ENCODE measurements at regions not wholly inside any gene's neighbourhood (a gene's known extent, or its start where the extent isn't known, plus 50 kb on each side); places are given as distances from the start of the nearest gene placed in this dataset.

DNA sequence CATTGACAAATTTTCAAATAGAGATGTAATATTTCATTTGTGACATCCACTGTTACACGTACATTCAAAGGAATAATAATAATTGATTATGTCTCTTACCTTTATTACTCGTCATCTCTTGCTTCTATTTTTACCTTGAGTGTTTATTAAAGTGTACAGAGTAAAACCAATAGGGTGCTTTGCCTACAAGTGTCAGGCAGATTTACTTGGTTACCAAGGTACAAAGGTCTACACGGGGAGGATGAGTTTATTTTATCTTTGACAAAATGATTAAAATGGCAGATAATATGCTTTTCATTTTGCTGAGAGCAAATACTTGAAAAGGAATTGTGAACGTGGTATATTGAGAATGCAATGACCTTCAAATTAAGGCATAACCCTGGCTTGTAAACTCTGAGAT lies 137.8 kb upstream of the SOX5 start:
- Histone ChIP-seq H3K4me3 (ENCODE audit: low read length) (no peak overlapping the region), H4K20me1 (ENCODE audit: low read length) (no peaks in the 10 kb centered on the region), H3K9ac (ENCODE audit: low read length) (no peak overlapping the region), H3K36me3 (ENCODE audit: low read depth, low read length) (no peaks in the 10 kb centered on the region), H3F3A (ENCODE audit: low read length, unreplicated experiment) (no peaks in the 10 kb centered on the region), H3K9me3 (ENCODE audit: low read length) (no peaks in the 10 kb centered on the region), H2AFZ (ENCODE audit: low read length) (no peak overlapping the region), H3K79me2 (ENCODE audit: low read length) (no peaks in the 10 kb centered on the region), H3K27ac (ENCODE audit: low read length) (no peak overlapping the region), H3K27me3 (ENCODE audit: low read length) (peaks cover 7% of the 10 kb centered on the region), H3K4me1 (ENCODE audit: insufficient read depth, low read length) (no peaks in the 10 kb centered on the region), H3K4me2 (ENCODE audit: low read length) (no peak overlapping the region), H3K9me2 (replicated peaks; ENCODE audit: low read length) (no peaks in the 10 kb centered on the region)
- ATAC-seq (no peak), DNase-seq (no peak)
- TF ChIP-seq, protein P1, sequence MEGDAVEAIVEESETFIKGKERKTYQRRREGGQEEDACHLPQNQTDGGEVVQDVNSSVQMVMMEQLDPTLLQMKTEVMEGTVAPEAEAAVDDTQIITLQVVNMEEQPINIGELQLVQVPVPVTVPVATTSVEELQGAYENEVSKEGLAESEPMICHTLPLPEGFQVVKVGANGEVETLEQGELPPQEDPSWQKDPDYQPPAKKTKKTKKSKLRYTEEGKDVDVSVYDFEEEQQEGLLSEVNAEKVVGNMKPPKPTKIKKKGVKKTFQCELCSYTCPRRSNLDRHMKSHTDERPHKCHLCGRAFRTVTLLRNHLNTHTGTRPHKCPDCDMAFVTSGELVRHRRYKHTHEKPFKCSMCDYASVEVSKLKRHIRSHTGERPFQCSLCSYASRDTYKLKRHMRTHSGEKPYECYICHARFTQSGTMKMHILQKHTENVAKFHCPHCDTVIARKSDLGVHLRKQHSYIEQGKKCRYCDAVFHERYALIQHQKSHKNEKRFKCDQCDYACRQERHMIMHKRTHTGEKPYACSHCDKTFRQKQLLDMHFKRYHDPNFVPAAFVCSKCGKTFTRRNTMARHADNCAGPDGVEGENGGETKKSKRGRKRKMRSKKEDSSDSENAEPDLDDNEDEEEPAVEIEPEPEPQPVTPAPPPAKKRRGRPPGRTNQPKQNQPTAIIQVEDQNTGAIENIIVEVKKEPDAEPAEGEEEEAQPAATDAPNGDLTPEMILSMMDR (conservative IDR thresholded peaks at IDR 0.05; ENCODE audit: low read depth, low read length) = no peak
- TF ChIP-seq EZH2 (IDR thresholded peaks at IDR 0.05; ENCODE audit: low read length, unreplicated experiment) = no peak
- no peak for TF ChIP-seq EZH2phosphoT487 (IDR thresholded peaks at IDR 0.05; ENCODE audit: borderline replicate concordance, low read length)
- no TSS peak for BruUV-seq (replicated peaks)
- CTCF ChIA-PET = no interaction called here
- POLR2A ChIA-PET (ENCODE audit: unreplicated experiment) = no interaction called here
- intact Hi-C loops (cut with micrococcal nuclease) = no loop called here

DNA sequence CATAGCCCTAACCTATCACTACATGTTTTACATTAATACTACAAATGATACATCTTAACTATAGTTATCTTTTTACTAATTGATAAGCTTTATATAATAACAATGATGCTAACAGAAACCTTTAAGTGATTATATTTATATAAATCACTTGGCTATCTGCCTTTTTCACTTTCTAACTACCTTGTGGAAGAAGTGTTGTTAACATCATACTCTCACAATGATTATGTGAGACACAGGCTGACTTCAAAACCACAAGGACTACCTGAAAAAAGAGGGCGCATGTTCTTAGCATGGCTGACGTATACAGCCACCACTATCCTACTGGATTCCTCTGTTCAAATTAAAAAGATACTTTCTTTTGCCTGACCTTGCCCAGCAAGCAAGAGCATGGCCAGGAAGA lies 135.3 kb upstream of the SOX5 start:
- DNase-seq (no peak), ATAC-seq (no peak)
- Histone ChIP-seq H3K4me3 (ENCODE audit: low read length) (no peak overlapping the region), H3K27me3 (ENCODE audit: low read length) (peaks cover 13% of the 10 kb centered on the region), H3F3A (ENCODE audit: low read length, unreplicated experiment) (no peaks in the 10 kb centered on the region), H3K27ac (ENCODE audit: low read length) (no peak overlapping the region), H3K4me2 (ENCODE audit: low read length) (no peak overlapping the region), H2AFZ (ENCODE audit: low read length) (no peak overlapping the region), H3K36me3 (ENCODE audit: low read depth, low read length) (no peaks in the 10 kb centered on the region), H3K79me2 (ENCODE audit: low read length) (no peaks in the 10 kb centered on the region), H3K9me2 (replicated peaks; ENCODE audit: low read length) (no peaks in the 10 kb centered on the region), H3K9ac (ENCODE audit: low read length) (no peak overlapping the region), H4K20me1 (ENCODE audit: low read length) (no peaks in the 10 kb centered on the region), H3K9me3 (ENCODE audit: low read length) (no peaks in the 10 kb centered on the region), H3K4me1 (ENCODE audit: insufficient read depth, low read length) (no peaks in the 10 kb centered on the region)
- CTCF ChIA-PET = no interaction called here
- BruUV-seq (replicated peaks) = no TSS peak
- POLR2A ChIA-PET (ENCODE audit: unreplicated experiment) = no interaction called here
- intact Hi-C loops (cut with micrococcal nuclease) = no loop called here
- TF ChIP-seq EZH2 (IDR thresholded peaks at IDR 0.05; ENCODE audit: low read length, unreplicated experiment) (no peak), EZH2phosphoT487 (IDR thresholded peaks at IDR 0.05; ENCODE audit: borderline replicate concordance, low read length) (no peak)
- TF ChIP-seq, protein P1 (conservative IDR thresholded peaks at IDR 0.05; ENCODE audit: low read depth, low read length) = no peak

DNA sequence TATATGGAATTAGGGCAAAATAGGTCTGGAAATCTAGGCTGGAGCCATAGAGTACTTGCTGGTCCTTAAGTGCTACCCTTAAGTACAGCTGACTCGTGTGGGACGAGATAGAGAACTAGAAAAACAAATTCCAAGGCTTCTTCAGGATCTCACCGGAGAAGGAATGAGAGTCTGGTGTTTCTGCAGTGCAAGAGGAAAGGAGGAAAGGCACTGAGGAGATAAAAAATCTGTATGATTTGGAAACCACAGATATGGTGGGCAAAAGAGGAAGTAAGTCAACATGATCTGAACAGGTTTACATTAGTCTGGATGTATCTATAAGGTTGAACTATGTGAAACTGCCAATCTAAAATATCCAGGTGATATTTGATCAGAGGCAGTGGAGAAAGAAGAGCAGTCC lies 134.4 kb upstream of the SOX5 start:
- H3K9me3 ChIP-seq (ENCODE audit: low read length) = no peaks in the 10 kb centered on the region

More for the DNA sequence above, 134.4 kb upstream of the SOX5 start:
- Histone ChIP-seq H3K9ac (ENCODE audit: low read length) (no peak overlapping the region), H3K79me2 (ENCODE audit: low read length) (no peaks in the 10 kb centered on the region), H2AFZ (ENCODE audit: low read length) (no peak overlapping the region), H3K27me3 (ENCODE audit: low read length) (peaks cover 13% of the 10 kb centered on the region), H3K4me1 (ENCODE audit: insufficient read depth, low read length) (no peaks in the 10 kb centered on the region), H3K4me2 (ENCODE audit: low read length) (no peak overlapping the region), H3F3A (ENCODE audit: low read length, unreplicated experiment) (no peaks in the 10 kb centered on the region), H3K27ac (ENCODE audit: low read length) (no peak overlapping the region), H3K36me3 (ENCODE audit: low read depth, low read length) (no peaks in the 10 kb centered on the region), H3K4me3 (ENCODE audit: low read length) (no peak overlapping the region), H4K20me1 (ENCODE audit: low read length) (no peaks in the 10 kb centered on the region), H3K9me2 (replicated peaks; ENCODE audit: low read length) (no peaks in the 10 kb centered on the region)
- no TSS peak for BruUV-seq (replicated peaks)
- DNase-seq = no peak
- ChIA-PET CTCF (no interaction called here), POLR2A (ENCODE audit: unreplicated experiment) (no interaction called here)
- TF ChIP-seq, protein P1 (conservative IDR thresholded peaks at IDR 0.05; ENCODE audit: low read depth, low read length) = no peak
- TF ChIP-seq EZH2phosphoT487 (IDR thresholded peaks at IDR 0.05; ENCODE audit: borderline replicate concordance, low read length) (no peak), EZH2 (IDR thresholded peaks at IDR 0.05; ENCODE audit: low read length, unreplicated experiment) (no peak)
- intact Hi-C loops (cut with micrococcal nuclease) = no loop called here
- ATAC-seq = no peak

Data from PC-3 (cell line).